Mesenchymal stem cell (in vitro differentiated cells and primary cell): ENCODE measurements at regions not wholly inside any gene's neighbourhood (a gene's known extent, or its start where the extent isn't known, plus 50 kb on each side); places are given as distances from the start of the nearest gene placed in this dataset.

ENCODE experiments used
- DNase-seq: peaks from one replicate; pipeline ENCODE4 v3.0.0-alpha.2; 2013
- H2AFZ ChIP-seq: one replicate; pipeline ENCODE4 v1.6.1; 2013; ENCODE audit warnings: low read depth, mild to moderate bottlenecking, control low read depth, inconsistent platforms, low read length, moderate library complexity
- H2AK5ac ChIP-seq: 2 replicates; pipeline ENCODE4 v1.6.1; 2013; ENCODE audit warnings: low read length, moderate library complexity, mild to moderate bottlenecking, inconsistent platforms; ENCODE audit not compliant: severe bottlenecking
- H2BK120ac ChIP-seq: one replicate; pipeline ENCODE4 v1.6.1; 2013; ENCODE audit warnings: low read depth, mild to moderate bottlenecking, inconsistent platforms, low read length, moderate library complexity
- H2BK12ac ChIP-seq, 2 experiments: one replicate each; pipeline ENCODE4 v1.6.1; 2013; ENCODE audit warnings: inconsistent platforms in 2 of 2, low read length in 2 of 2, mild to moderate bottlenecking in 2 of 2, moderate library complexity in 2 of 2, control low read depth in 1 of 2
- H2BK15ac ChIP-seq: one replicate; pipeline ENCODE4 v1.6.1; 2013; ENCODE audit warnings: mild to moderate bottlenecking, low read depth, inconsistent platforms; ENCODE audit not compliant: poor library complexity, severe bottlenecking
- H2BK5ac ChIP-seq: 2 replicates; pipeline ENCODE4 v1.6.1; 2013; ENCODE audit warnings: low read depth, mild to moderate bottlenecking, low read length, control low read depth, inconsistent platforms; ENCODE audit not compliant: poor library complexity, severe bottlenecking
- H3K14ac ChIP-seq, 2 experiments: one replicate each; pipeline ENCODE4 v1.6.1; 2013; ENCODE audit warnings: inconsistent platforms in 2 of 2, low read length in 2 of 2, control low read depth in 1 of 2, mild to moderate bottlenecking in 1 of 2, moderate library complexity in 1 of 2
- H3K18ac ChIP-seq, 2 experiments: one replicate each; pipeline ENCODE4 v1.6.1; 2013; ENCODE audit warnings: inconsistent platforms in 2 of 2, low read length in 2 of 2, control low read depth in 1 of 2, low read depth in 1 of 2, mild to moderate bottlenecking in 1 of 2
- H3K23ac ChIP-seq, 2 experiments: one replicate each; pipeline ENCODE4 v1.6.1; 2013; ENCODE audit warnings: inconsistent platforms in 2 of 2, low read length in 2 of 2, mild to moderate bottlenecking in 2 of 2, moderate library complexity in 2 of 2, control low read depth in 1 of 2
- H3K27ac ChIP-seq: 2 replicates; pipeline ENCODE4 v1.5.1; 2013; ENCODE audit warnings: mild to moderate bottlenecking, moderate library complexity, low read length, control low read depth, inconsistent platforms; ENCODE audit not compliant: poor library complexity, severe bottlenecking
- H3K27me3 ChIP-seq, 2 experiments: 2 replicates each; pipeline versions ENCODE4 v1.6.1 to v1.7.0; 2013; ENCODE audit warnings: low read length in 2 of 2, mild to moderate bottlenecking in 2 of 2, moderate library complexity in 2 of 2, control low read depth in 1 of 2, inconsistent platforms in 1 of 2; ENCODE audit not compliant: control insufficient read depth in 1 of 2, insufficient read depth in 1 of 2
- H3K36me3 ChIP-seq, 2 experiments: 2 replicates each; pipeline versions ENCODE4 v1.6.1 to v1.7.0; 2013; ENCODE audit warnings: low read length in 2 of 2, control low read depth in 1 of 2, inconsistent platforms in 1 of 2, low read depth in 1 of 2, mild to moderate bottlenecking in 1 of 2; ENCODE audit not compliant: insufficient read depth in 2 of 2, control insufficient read depth in 1 of 2
- H3K4ac ChIP-seq, 2 experiments: one replicate each; pipeline ENCODE4 v1.6.1; 2013; ENCODE audit warnings: inconsistent platforms in 2 of 2, low read length in 2 of 2, mild to moderate bottlenecking in 2 of 2, moderate library complexity in 2 of 2, control low read depth in 1 of 2, low read depth in 1 of 2
- H3K4me1 ChIP-seq: 2 replicates; pipeline ENCODE4 v1.6.1; 2013; ENCODE audit warnings: low read depth, low read length, control low read depth; ENCODE audit not compliant: control insufficient read depth, insufficient read depth
- H3K4me2 ChIP-seq: 2 replicates; pipeline ENCODE4 v1.6.1; 2013; ENCODE audit warnings: low read length, mild to moderate bottlenecking, inconsistent platforms; ENCODE audit not compliant: poor library complexity, severe bottlenecking
- H3K4me3 ChIP-seq, 2 experiments: 2 replicates each; pipeline versions ENCODE4 v1.5.1 to v1.7.0; 2013; ENCODE audit warnings: low read length in 2 of 2, mild to moderate bottlenecking in 2 of 2, control low read depth in 1 of 2, low read depth in 1 of 2; ENCODE audit not compliant: insufficient read depth in 1 of 2
- H3K79me1 ChIP-seq: replicated peaks from 2 replicates; pipeline ENCODE4 v1.6.1; 2013; ENCODE audit warnings: mild to moderate bottlenecking, control low read depth, low read length, inconsistent platforms; ENCODE audit not compliant: poor library complexity, severe bottlenecking
- H3K9ac ChIP-seq: 2 replicates; pipeline ENCODE4 v1.7.0; 2013; ENCODE audit warnings: mild to moderate bottlenecking, low read length, moderate library complexity
- H3K9me3 ChIP-seq: 2 replicates; pipeline ENCODE4 v1.7.0; 2013; ENCODE audit warnings: mild to moderate bottlenecking, low read length; ENCODE audit not compliant: control insufficient read depth
- H4K8ac ChIP-seq: one replicate; pipeline ENCODE4 v1.6.1; 2013; ENCODE audit warnings: inconsistent platforms, mild to moderate bottlenecking, low read length, moderate library complexity
- H4K91ac ChIP-seq: one replicate; pipeline ENCODE4 v1.6.1; 2013; ENCODE audit warnings: mild to moderate bottlenecking, low read length, inconsistent platforms
- WGBS: methylation state at CpG from one replicate; pipeline ENCODE4 v1.1.7; 2013; ENCODE audit warnings: mixed read lengths; 5-methylcytosine and 5-hydroxymethylcytosine counted together

DNA sequence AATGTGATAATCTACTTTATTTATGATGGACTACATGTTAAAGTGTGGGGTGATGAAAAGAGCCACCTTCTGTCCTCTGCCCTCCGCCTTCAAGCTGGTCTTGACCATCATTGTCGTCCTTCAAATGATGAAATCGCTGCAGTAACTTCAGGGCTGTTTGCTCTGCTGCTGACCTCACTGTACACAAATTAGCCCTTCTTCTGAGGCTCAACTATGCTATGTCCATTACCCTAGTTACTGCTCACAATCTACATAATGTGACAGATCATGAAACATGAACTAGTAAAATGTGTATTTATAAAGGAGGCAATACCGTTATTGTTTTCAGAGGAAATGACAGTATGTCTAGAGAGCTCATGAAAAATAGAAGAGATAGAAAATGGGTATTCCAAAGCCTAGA is 145.9 kb downstream of the RFC3 start:
- H4K91ac ChIP-seq, result no peak overlapping the region
- H3K36me3 ChIP-seq, result no peaks in the 10 kb centered on the region
- H3K4ac ChIP-seq, result no peak overlapping the region
- no peak for DNase-seq
- H3K9me3 ChIP-seq, result no peaks in the 10 kb centered on the region
- no peak overlapping the region for H3K18ac ChIP-seq
- H3K14ac ChIP-seq, result no peak overlapping the region
- H2BK120ac ChIP-seq, result no peak overlapping the region
- no peak overlapping the region for H3K4me2 ChIP-seq
- 95% methylated on average over 4 of the region's 4 CpGs for WGBS
- H3K27ac ChIP-seq, result no peak overlapping the region
- no peak overlapping the region for H2AK5ac ChIP-seq
- no peak overlapping the region for H2BK15ac ChIP-seq
- H4K8ac ChIP-seq, result no peak overlapping the region
- no peaks in the 10 kb centered on the region for H3K27me3 ChIP-seq
- H2BK12ac ChIP-seq, result no peak overlapping the region
- no peaks in the 10 kb centered on the region for H3K4me1 ChIP-seq
- no peaks in the 10 kb centered on the region for H3K79me1 ChIP-seq
- no peak overlapping the region for H3K23ac ChIP-seq
- no peak overlapping the region for H3K9ac ChIP-seq
- H2AFZ ChIP-seq, result no peak overlapping the region
- H3K4me3 ChIP-seq, result no peak overlapping the region
- no peak overlapping the region for H2BK5ac ChIP-seq

DNA sequence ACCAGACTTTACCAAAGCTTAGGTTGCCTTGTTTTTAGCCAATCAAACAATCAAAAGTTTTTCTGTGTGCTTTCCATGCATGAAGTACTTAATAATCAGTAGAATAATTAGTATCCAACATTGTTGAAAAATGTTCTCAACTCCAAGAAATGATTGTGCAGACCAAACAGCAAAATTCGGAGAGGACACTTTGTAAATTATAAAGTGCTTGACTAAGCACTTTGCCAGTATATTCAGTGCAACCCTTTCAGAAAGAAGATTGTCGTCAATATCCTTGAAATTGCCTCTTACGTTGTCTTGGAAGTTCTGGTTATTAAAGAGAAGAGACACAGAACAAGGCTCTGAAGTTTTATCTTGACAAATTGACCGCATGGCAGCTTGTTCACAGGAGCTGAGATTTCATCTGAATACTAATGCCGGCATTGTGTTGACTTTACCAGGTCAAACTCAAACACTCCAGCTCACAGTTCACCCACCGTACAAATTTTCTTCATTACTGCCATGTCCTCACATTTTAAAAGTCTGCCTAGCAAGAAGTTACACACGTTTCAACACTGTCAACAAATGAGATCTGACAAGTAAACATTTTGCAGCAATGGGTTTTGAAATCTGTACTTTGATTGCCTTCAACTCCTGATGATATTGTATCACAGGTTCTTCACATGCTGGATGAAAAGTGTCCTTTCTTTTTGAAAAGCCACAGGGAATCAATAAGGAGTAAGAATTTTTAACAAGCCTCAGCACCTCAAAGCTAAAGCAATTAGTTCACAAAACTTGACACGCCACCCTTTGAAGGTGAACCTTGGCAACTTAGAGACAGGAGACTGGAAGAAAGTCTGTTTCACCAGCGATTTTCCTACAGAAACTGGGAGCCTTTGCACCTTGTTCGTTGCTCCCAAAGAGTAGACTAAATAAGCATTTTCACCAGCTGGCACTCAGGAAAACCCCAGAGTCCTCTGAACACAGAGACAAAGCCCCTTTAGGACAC is 150.9 kb downstream of the RFC3 start:
- Histone ChIP-seq H4K91ac (no peak overlapping the region), H3K23ac (no peak overlapping the region), H2BK12ac (no peak overlapping the region), H3K4ac (no peak overlapping the region), H3K14ac (no peak overlapping the region), H3K9ac (no peak overlapping the region), H2AFZ (no peak overlapping the region), H2AK5ac (no peak overlapping the region), H2BK15ac (no peak overlapping the region), H2BK120ac (no peak overlapping the region), H3K9me3 (no peaks in the 10 kb centered on the region), H3K36me3 (no peaks in the 10 kb centered on the region), H4K8ac (no peak overlapping the region), H3K4me1 (no peaks in the 10 kb centered on the region), H3K79me1 (no peaks in the 10 kb centered on the region), H2BK5ac (no peak overlapping the region), H3K18ac (no peak overlapping the region), H3K27ac (no peak overlapping the region), H3K4me2 (no peak overlapping the region), H3K27me3 (no peaks in the 10 kb centered on the region), H3K4me3 (no peak overlapping the region)
- no peak for DNase-seq
- WGBS, result 75% methylated on average over 10 of the region's 10 CpGs

DNA sequence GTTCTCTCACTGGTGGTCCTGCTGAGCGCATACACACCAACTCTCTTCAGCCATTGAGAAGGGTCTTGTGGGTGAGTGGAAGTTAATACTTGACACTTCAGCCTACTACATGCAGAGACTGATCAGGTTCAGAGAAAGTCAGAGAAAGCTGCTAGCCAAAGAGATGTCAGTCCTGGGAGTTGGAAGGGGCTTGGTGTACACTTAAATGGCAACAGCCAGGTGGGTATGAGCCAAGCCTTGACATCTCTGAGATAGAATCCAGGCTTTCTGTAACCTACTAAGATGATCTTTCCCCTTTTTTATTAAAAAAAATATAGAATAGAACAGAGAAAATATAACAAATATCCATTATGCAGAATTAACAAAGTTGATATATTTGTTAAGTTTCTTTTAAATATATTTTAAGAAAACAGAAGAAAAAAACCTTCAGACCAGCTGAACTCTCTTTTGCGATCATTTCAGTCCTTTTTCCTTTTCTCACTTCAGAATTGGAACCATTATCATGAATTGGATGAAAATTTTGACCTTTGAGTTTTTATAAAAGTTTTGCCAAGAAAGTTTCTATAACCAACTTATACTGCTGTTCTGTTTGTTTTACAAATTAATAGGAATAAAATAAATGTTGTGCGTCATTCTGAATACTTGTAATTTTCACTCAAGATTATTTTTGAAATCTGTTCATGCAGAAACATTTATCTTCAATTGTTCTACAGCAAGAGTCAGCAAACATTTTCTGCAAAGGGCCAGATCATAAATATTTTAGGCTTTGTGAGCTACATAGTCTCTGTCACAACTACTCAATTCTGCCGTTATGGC is 153.0 kb downstream of the RFC3 start:
- Histone ChIP-seq H3K4me2 (no peak overlapping the region), H3K4me3 (no peak overlapping the region), H3K27me3 (no peaks in the 10 kb centered on the region), H4K91ac (no peak overlapping the region), H2AK5ac (no peak overlapping the region), H3K23ac (no peak overlapping the region), H3K9me3 (no peaks in the 10 kb centered on the region), H2BK5ac (no peak overlapping the region), H2BK120ac (no peak overlapping the region), H2BK15ac (no peak overlapping the region), H3K14ac (no peak overlapping the region), H2AFZ (no peak overlapping the region), H3K18ac (no peak overlapping the region), H3K36me3 (no peaks in the 10 kb centered on the region), H2BK12ac (no peak overlapping the region), H3K27ac (no peak overlapping the region), H3K9ac (no peak overlapping the region), H3K4ac (no peak overlapping the region), H4K8ac (no peak overlapping the region), H3K79me1 (no peaks in the 10 kb centered on the region), H3K4me1 (no peaks in the 10 kb centered on the region)
- no peak for DNase-seq
- WGBS, result 98% methylated on average over 2 of the region's 4 CpGs

DNA sequence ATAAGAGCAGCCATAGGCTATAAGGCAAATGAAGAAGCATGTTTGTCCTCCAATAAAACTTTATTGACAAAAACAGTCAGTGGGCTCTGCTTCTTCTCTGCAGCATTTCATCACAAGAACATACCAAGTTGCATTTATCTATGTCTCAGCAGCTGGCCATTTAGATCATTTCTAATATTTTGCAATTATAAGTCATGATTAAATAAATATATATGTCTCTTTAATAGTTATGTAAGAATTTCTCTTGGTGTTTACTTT is 153.5 kb downstream of the RFC3 start:
- Histone ChIP-seq H3K23ac (no peak overlapping the region), H4K91ac (no peak overlapping the region), H3K4me2 (no peak overlapping the region), H2BK12ac (no peak overlapping the region), H3K14ac (no peak overlapping the region), H2AFZ (no peak overlapping the region), H3K4me3 (no peak overlapping the region), H3K36me3 (no peaks in the 10 kb centered on the region), H2BK15ac (no peak overlapping the region), H3K27ac (no peak overlapping the region), H2BK5ac (no peak overlapping the region), H3K9ac (no peak overlapping the region), H3K9me3 (no peaks in the 10 kb centered on the region), H3K79me1 (no peaks in the 10 kb centered on the region), H2BK120ac (no peak overlapping the region), H3K4me1 (no peaks in the 10 kb centered on the region), H2AK5ac (no peak overlapping the region), H3K4ac (no peak overlapping the region), H4K8ac (no peak overlapping the region), H3K27me3 (no peaks in the 10 kb centered on the region), H3K18ac (no peak overlapping the region)
- no peak for DNase-seq
